Epidermal melanocyte (primary cell): ENCODE measurements at regions not wholly inside any gene's neighbourhood (a gene's known extent, or its start where the extent isn't known, plus 50 kb on each side); places are given as distances from the start of the nearest gene placed in this dataset.

ENCODE experiments used
- DNase-seq: peaks from one replicate; pipeline ENCODE4 v3.0.0; 2011; ENCODE audit warnings: low spot score; ENCODE audit not compliant: insufficient read length

DNA sequence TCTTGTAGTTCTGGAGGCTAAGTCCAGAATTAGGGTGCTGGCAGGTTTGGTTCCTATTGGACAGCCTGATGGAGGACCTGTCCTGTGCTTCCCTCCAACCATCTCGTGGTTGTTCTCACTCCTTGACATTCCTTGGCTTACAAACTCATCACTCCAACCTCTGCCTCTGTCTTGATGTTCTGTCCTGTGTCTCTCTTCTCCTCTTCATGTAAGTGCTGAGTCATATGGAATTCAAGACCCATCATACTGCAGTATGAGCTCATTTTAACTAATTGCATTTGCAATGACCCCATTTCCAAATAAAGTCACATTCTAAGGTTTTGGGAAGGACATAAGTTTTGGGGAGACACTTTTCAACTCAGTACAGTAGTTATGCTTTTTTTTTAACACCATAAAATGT lies 374.7 kb downstream of the TRIB2 start:
- no peak for DNase-seq

DNA sequence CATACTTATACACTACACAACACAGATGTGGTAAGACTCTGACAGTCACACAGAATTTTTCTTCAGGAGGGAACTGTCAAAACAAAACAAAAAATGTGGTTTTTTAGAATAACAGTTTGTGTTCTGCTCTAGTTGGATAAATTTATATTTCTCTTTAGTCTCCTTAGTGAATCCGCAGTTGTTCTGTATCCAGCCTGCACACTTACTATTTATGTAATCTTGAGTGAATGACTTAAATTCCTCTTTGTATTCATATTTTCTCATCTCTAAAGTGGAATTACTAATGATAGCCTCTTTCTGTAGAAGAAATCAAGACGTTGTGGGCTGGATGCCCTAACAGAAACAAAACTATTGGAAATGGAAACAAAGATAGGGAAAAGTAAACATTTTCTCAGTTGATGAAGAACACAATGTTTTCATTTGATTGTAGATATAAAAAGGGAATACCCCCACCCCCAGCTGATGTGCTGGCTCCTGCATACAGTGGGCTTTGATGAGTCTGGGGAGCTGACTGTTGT lies 375.2 kb downstream of the TRIB2 start:
- DNase-seq: no peak

DNA sequence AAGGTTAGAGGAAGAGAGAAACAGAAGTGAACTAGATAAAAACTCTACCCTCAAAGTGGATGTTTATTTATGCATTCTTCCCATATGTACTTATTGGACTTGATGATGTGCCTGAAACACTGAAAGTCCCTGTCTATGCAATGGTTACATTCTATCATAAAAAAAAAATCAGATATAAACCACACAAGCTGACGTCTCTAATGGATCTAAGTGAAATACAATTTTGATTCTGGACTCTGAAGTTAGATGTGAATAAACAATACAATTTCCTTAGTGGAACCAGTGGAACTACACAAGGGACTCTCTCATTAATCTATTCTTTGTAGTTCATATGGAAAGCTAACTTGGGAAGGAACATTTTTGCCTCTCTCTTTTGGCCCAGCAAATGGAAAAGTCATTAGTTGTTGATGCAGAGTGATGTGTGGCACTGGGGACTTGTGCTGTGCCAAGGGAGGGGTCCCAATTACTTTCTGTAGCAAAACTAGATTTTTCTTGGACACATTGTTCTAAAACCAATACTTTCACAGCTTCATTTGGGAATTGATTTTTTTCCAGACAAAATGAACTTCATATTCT lies 376.8 kb downstream of the TRIB2 start:
- no peak for DNase-seq

DNA sequence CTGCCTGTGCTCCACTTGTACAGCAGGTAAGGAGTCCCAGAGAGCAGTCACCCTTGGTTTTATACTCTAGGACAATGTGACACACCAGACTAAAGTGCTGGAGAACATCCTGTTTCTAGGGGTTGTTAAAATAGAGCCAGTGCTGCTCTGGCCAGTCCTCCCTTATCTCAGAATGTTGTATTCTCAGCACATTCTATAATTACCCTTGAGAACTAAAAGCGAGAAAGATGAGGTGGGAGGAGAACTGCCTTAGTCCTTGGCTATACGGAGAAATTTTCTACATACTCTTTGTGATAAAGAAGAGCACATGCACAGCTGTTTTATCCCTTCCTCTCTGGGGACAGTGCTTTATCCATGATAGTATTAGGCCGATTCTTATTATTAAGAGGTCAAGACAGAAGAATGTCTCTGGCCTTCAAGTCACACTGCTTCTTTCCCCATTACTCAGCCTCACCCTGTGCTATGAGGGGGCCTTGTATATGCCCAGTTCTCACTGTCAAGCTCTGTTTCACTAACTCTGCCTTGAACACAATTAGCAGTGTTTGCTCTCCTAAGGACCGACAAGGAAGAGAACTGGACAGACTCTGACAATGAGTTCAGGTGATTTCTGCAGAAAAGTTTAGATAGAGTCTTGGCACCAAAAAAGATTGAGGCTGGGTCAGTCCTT lies 385.8 kb downstream of the TRIB2 start:
- DNase-seq: no peak

DNA sequence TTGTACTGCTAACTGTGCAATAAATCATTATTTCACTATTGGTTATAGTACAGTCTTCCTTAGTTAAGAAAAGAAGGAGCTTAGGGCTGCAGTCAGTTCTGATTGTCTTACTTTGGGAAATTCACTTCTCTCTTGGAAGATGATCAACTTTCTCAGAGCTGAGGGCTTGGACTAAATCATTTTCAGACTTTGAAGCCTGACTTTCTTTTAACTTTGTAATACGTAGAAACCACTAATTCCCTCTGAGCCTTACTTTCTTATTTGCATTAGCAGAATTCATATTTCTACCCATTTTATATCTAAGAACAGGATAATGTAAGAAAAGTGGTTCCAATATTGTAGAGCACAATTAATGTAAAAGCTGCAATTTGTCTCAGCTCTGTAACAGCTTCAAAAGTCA lies 386.4 kb downstream of the TRIB2 start:
- DNase-seq: no peak

DNA sequence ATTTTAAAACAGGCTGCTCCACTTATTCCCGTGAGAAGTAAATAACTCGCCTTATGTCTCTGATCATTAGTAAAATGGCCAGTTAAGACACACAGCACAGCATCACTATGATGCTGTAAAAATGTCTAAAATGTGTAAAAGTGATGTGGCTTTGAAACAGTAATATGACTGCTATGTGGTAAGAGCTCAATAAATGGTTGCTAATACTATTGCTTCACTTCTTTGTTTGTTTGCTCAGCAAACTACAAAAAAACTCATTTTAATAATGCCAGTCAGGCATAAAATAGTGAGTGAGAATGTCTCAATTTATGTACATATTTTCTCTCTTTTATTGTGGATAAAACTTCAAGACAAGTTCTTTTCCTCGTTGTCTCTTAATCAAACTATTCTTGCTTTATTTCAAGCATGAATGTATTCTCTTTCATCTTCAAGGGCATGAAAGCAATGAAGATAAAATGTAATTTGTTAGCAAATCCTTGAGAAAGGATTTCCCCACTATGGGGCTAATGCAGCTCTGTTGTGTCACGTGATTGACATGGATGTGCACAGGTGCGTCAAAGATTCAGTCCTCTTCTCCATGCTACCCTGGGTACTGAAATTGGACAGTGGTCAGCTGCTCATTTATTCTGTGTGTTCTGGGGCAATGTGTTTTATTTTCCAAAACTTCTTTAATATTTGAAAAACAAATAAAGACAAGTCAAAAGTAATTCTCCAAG lies 387.2 kb downstream of the TRIB2 start:
- DNase-seq: no peak

DNA sequence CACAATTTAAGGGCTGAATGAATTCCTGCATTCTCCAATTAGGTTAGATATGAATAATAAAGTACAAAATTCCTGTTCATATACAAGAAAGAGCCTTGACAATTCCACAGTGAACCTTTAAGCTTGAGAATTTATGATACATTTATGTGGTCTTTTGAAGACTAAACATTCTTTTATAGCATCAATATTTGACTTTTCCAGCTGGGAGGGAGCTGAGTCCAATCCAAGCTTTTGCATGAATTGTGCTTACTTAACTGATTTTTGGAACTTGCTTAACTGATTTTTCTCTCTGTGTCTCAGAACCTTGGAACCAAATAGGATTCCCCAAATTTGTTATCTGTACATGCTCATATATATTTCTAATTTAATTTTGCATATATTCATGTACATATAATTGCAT lies 388.0 kb downstream of the TRIB2 start:
- no peak for DNase-seq

DNA sequence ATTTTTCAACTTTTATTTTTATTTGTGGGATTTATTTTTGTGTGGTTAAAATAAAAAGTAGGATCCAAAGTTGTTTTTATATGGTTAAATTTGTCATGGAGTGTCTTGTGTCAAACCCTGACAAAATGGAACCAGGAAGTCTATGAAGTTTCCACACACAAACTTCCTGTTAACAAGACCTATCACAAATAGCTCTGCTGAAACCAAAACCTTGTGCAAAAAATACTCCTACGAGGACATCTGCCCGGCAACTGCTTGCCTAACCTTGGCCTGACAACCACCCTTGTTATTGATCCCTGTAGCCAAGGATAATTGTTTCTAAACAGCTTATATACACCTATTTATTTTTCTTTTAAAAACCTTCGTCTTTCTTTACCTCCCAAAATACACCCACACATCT lies 389.6 kb downstream of the TRIB2 start:
- no peak for DNase-seq

DNA sequence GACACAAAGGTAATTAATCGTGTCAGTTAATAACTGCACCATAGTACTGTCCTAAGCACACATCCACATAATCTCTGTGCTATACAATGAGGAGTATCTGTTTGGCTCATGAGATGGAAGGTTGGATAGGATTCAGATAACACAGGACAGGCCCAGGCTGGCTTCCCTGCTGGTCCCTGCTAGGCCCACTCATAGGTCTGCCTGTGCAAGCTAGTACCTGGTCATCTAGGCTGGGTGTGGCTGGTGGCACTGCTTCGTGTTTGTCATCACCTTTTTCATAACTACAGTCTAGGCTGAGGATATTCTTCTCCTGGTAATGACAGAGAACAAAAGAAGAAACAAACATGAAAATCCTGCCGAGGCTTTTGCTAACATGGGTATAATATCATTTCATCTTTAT lies 392.8 kb downstream of the TRIB2 start:
- DNase-seq: no peak

DNA sequence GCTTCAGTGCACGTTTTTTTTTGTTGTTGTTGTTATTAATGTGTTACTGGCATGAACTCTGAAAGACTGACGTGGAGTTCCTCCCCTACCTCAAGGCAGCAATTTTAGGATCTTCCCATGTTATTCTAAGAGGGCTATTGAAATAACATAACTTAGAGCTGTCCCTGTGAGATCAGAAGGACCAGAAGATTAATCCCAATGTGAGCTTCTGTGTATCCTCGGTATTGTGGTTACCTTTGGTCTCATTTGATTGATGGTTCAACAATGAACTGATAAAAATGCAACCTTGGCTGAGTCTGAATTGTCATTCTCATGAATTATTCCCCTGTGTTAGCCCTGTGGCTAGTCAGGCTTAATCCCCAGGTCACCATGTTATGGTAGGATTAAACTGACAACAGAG lies 394.1 kb downstream of the TRIB2 start:
- no peak for DNase-seq

DNA sequence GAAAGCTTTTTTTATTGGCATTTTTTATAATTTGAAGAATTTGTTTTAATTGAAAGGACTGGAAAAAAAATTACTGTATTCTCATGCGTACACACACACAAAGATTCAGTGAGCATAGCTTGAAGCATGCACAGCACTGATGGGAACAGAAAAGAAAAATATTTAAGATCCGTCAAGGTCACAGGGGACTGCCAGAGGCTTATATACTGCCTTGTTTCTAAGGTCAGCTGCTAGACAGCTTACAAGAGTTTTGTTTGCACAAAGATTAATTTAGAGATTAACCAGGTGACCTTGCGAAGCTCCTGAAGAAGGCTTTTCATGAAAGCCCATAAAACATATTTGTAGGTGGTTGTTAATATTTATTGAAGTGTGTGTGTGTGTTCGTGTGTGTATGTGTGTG lies 396.3 kb downstream of the TRIB2 start:
- no peak for DNase-seq

DNA sequence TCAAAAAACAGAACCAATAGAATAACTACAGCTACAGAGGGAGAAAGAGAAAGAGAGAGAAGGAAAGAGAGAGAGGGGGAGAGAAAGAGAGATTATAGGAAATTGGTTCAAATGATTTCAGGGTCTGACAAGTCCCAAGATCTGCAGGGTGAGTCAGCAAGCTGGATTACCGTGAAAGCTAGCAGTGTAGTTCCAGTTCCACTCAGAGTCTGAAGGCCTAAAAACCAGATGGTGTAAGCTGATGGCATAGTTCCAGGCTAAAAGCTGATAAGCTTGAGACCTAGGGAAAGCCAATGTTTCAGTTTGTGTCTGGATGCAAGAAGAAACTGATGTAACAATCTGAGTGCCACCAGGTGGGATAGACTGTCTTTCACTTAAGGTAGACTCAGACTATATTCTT lies 397.7 kb downstream of the TRIB2 start:
- DNase-seq: no peak

DNA sequence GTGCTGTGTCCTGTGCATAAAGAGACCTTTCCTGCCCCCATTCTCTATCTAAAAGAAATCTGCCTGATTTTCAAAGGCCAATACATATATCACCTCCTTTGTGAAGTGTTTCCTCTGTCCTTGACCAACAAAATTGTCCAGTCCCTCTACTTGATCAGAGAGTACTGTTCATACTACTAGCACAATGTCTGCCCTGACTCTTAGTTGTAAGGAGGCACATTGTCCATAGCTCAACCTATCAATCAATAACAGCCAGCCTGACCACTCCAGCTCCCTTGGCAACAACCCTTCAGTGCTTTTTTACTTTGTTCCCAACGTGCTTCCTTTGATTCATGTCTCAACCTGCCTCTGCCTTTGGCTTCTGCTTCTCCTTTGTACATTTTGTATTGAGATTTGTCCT lies 398.9 kb downstream of the TRIB2 start:
- DNase-seq: no peak

DNA sequence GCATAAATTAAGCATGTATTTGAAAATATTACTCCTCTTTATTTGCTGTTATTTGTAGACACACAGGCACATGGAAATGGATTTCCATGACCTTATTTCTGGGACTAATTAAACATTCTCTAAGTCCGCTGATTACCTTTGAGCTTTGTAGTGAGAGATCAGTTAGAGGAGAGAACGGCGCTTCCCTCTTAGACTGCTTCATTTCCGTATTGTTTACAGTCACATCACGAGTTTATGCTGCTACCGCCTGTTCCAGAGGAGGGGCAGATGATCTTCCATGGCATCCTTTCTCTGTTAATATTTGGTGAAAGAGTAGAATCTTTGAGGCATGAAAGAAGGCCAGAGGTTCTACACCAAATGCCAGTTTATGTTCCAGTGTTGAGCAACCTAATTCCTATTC lies 404.4 kb downstream of the TRIB2 start:
- DNase-seq: no peak

DNA sequence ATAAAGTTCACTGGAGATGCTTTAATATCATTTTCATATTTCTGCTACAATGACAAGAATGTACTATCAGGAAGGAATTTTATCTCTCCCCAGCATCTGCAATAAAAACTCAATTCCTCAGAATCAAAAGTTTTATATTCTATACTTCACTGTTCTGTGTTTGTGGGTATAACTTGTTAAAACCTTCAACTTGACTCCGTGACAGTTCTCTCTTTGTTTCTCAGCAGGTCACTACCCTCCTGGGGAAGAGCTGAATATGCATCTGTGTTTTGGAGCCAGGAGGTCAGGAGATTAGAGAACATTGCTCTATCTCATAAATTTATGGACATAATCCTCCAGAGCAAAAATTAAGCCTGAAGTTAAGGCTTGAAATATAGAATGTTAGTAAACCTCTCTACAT lies 411.4 kb downstream of the TRIB2 start:
- DNase-seq: no peak

DNA sequence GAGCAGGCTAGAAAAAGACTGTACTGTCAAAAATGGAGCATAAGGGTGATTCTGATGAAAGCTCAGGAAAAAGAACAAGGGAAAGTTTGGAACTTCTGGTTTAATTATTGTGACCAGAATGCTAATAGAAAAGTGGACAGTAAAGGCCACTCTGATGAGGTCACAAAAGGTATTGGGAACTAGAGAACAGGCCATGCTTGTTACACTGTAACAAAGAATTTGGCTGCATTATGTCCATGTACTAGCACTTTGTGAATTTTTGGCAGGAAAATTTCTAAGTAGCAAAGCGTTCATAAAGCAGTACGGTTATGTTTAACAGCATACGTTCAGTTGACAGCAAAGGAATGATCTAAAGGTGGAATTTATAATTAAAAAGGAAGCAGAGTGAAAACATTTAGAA lies 418.6 kb downstream of the TRIB2 start:
- no peak for DNase-seq

DNA sequence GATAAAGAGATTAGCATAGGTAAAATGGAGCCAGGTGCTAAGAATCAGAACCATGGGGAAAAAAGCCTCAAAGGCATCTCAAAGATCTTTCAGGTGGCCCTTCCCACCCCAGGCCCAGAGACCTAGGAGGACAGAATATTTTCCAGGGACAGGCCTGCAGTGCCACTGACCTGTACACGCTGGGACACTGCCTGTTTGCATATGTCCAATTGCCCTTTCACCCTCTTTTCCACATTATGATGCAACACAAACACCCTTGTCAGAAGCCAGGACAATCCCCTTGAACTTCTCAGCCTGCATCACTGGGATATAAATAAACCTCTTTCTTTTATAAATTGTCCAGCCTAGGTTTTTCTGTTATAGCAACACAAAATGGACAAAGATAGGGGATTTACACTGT lies 419.1 kb downstream of the TRIB2 start:
- DNase-seq: no peak

DNA sequence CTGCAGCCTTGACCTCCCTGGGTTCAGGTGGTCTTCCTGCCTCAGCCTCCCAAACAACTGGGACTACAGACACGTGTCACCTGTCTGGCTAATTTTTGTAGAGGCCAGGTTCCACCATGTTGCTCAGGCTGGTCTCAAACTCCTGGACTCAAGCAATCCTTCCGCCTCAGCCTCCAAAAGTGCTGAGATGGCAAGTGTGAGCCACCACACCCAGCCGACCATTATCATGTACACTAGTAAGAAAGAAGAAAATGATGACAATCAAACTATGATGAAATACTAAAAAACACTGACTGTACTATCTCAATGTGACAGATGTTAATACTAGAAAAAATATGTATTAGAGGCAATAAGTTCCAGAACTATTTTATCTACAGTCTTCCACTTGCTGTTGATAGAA lies 420.9 kb downstream of the TRIB2 start:
- DNase-seq: no peak

DNA sequence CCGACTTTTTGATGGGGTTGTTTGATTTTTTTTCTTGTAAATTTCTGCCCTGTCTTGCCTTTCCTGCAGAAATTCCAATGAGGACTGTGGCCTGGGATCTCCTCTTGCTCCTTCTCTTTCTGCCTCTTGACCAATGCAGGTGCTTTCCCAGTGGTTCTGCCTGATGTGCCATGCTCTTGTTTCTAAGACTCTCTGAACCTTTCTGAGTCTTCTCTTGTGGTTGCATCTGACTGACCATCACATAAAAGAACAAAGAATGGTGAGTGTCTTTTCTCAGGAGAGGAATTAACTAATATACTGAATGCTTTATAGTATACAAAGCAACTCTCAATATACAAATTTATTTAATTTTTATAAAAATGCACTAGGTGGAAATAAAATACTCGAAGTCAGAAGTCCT lies 424.6 kb downstream of the TRIB2 start:
- DNase-seq: no peak

DNA sequence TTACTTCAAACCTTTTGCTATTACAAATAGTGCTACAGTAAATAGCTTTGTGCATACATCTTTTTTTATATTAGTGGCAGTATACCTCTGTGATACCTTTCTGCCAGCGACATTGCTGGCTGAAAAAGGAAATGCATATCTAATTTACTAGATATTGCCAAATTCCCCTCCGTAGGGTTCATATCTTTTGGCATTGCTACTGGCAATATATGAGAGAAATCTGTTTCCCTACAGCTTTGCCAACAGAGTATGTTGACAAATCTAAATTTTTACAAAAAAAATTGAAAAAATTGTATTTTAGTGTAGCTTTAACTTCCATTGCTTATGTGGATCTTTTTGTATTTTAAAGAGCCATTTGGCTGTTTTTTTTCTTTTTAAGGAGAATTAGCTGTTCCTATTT lies 426.7 kb downstream of the TRIB2 start:
- no peak for DNase-seq

DNA sequence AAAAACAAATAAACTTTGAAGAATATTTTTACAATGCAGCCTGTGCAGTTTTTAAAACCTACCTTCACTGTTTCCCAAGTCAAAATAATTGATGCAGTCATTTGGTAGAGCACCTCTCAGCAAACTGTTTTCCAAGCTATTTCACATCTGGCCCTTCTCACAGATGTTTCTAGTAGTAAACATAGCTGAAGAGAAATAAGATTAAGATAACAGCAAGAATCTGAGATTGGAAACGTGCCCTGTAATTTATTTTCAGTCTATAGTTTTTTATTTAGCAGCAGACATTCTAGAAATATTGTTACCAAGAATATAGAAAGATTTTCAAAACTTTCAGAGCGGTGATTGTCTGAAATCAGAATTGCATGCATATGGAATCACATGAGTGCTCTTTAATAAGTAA lies 440.2 kb downstream of the TRIB2 start:
- DNase-seq: no peak

DNA sequence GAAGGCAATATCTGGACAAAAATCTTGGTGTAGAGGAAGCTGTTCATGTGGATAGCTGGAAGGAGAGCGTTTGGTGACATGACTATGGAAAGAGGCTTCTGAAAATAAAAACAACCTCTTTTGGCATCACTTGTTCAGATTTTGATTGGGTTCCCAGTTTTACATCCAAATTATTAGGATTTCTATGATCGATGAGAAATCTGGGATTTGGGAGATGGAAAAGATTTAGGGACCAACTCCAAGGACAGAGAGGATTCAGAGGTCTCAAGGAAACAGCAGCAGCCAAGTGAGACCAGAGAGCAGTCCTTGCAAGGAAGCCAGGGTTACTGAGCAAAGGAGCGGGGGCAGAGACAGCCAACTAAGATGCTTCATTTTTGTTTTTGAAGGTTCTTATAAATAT lies 441.7 kb downstream of the TRIB2 start:
- DNase-seq: no peak

DNA sequence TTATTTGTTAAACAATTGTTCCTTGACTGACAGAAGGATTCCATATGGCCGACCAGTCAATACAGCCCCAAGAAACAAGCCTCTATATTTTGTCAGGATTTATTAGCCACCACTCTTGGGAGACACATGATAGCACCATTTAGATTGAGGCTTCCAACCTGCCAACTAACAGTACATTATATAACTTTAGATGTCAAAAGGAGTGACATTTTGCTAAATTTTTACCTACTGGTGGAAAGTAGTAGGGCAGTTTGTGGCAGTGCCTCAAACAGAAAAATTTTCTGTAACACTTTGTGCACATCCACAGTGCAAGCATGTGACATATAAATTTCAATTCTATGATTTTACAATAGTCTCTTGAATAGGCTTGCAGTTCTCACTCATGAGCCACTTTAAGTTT lies 464.0 kb downstream of the TRIB2 start:
- no peak for DNase-seq
